ENCODE measurements at regions not wholly inside any gene's neighbourhood (a gene's known extent, or its start where the extent isn't known, plus 50 kb on each side); places are given as distances from the start of the nearest gene placed in this dataset.

DNA sequence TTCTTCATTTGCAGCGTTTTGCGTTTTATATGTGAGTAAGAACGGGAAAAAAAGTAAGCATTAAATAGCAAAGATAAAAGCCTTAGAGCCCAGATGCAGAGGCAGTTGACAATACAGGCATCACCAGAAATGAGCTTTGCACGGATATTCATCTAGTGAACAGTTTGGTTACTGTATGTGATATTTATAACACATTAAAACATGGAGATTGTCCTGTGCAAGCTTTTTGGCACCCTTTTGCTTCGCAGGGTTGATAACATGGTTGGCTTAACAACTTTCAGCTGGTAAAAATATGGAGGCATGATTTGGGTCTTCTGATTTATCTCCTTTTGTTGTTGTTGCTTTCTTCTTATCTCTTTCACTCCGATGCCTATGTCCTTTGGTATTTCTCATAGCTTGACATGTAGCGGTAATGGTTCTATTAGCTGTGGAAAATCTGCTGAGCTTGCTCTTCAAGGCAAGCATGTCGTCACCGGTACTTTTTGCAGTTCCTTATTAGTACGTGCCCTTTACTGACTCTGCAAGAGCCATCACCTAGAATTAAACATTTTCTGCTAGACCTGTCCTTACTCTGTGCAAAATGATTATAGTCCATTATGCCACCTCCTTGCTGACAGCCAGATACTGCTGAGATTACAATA lies 102.9 kb downstream of the PCDH7 start:
- no peak for TF ChIP-seq PPARA (CRISPR knock-in tag; IDR thresholded peaks at IDR 0.05; ENCODE audit: borderline replicate concordance)
- no peak for TF ChIP-seq SNAI2 (CRISPR knock-in tag; IDR thresholded peaks at IDR 0.05)
- TF ChIP-seq ZNF565 (CRISPR knock-in tag; conservative IDR thresholded peaks at IDR 0.05; ENCODE audit: low read depth) = no peak

Measured in SK-N-SH treated with all-trans-retinoic acid at 6 μM for 48 hours (cell line).